ENCODE measurements at regions not wholly inside any gene's neighbourhood (a gene's known extent, or its start where the extent isn't known, plus 50 kb on each side); places are given as distances from the start of the nearest gene placed in this dataset.

DNA sequence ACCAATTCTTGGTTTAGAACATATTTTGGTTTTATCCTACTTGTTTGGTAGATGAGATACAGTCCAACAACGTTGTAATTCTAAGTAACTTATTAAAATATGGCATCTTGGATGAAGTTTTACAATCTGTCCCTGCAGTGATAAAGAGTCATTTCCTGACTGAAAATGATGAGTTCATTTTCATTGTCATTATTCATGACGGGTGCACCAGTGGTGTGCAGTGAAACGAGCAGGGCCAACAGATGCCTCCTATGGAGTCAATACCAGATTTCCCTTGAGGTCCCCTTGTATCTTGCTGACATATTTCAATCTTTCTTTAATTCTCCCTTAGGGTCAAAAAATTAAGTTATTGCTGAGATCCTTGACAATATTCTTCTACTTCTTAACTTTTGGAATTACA lies 438.5 kb downstream of the LRIG3 start:
- H3K27me3 ChIP-seq = no peaks in the 10 kb centered on the region
- intact Hi-C loops (cut with DNase I) = no loop called here
- no peaks in the 10 kb centered on the region for H3K4me1 ChIP-seq
- H3K4me3 ChIP-seq = no peak overlapping the region
- ATAC-seq (no peak), DNase-seq (no peak)
- no peaks in the 10 kb centered on the region for H3K36me3 ChIP-seq
- 36 to 49% (median 42%) methylated on average over 3 of the region's 3 CpGs for WGBS, 4 donors
- H3K27ac ChIP-seq = no peak overlapping the region
- H3K9me3 ChIP-seq = no peaks in the 10 kb centered on the region
- TF ChIP-seq, protein P1, sequence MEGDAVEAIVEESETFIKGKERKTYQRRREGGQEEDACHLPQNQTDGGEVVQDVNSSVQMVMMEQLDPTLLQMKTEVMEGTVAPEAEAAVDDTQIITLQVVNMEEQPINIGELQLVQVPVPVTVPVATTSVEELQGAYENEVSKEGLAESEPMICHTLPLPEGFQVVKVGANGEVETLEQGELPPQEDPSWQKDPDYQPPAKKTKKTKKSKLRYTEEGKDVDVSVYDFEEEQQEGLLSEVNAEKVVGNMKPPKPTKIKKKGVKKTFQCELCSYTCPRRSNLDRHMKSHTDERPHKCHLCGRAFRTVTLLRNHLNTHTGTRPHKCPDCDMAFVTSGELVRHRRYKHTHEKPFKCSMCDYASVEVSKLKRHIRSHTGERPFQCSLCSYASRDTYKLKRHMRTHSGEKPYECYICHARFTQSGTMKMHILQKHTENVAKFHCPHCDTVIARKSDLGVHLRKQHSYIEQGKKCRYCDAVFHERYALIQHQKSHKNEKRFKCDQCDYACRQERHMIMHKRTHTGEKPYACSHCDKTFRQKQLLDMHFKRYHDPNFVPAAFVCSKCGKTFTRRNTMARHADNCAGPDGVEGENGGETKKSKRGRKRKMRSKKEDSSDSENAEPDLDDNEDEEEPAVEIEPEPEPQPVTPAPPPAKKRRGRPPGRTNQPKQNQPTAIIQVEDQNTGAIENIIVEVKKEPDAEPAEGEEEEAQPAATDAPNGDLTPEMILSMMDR (IDR thresholded peaks at IDR 0.05) = no peak
- TF ChIP-seq POLR2A (IDR thresholded peaks at IDR 0.05) = no peak

DNA sequence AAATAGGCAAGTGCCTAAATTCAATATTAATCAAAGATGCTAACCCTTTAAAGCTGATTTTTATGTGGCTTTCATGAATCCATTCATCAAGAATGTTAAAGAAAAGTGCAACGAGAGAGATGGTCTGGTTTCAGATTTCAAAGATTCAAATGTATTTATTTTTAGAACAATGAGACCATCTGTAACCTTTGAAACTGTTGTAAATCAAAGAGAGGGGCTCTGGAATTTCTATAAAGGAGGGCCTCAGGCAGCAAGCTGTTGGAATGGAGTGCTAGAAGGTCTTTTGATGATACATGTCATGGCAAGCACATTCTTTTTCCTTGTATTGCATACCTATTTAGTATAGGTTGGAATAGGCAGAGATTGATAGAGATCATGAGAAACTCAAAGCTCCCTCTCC lies 433.0 kb downstream of the LRIG3 start:
- intact Hi-C loops (cut with DNase I) = no loop called here
- Histone ChIP-seq H3K4me3 (no peak overlapping the region), H3K27me3 (no peaks in the 10 kb centered on the region), H3K9me3 (no peaks in the 10 kb centered on the region), H3K36me3 (no peaks in the 10 kb centered on the region), H3K4me1 (no peaks in the 10 kb centered on the region), H3K27ac (no peak overlapping the region)
- ATAC-seq (no peak), DNase-seq (no peak)
- 5 to 45% (median 18%) methylated on average over 1 of the region's 1 CpG for WGBS, 4 donors
- TF ChIP-seq, protein P1 (IDR thresholded peaks at IDR 0.05) = no peak
- no peak for TF ChIP-seq POLR2A (IDR thresholded peaks at IDR 0.05)

DNA sequence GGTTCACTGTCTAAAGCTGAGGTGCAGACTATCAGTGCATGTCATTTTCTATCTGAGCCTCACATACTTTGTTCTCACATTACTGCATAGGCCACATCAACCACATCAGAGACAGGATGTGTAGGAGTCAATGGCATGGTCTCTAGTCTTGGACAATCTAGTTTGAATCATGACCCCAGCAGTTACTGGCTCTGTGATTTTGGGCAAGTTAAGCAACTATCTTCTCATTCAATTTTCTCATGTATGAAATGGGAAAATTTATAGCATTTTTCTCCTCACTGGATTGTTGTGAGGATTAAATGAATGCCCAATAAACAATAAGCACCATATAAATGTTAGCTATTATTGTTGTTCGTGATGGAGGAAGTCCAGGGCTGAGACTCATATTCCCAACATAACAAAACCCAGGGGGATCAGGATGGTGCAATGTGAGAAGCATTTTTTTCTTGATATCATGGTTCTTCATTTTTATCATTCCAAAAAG lies 432.6 kb downstream of the LRIG3 start:
- H3K4me1 ChIP-seq = no peaks in the 10 kb centered on the region
- no peaks in the 10 kb centered on the region for H3K9me3 ChIP-seq
- H3K36me3 ChIP-seq = no peaks in the 10 kb centered on the region
- 49 to 77% (median 60%) methylated on average over 1 of the region's 1 CpG for WGBS, 4 donors
- no peak for TF ChIP-seq POLR2A (IDR thresholded peaks at IDR 0.05)
- TF ChIP-seq, protein P1 (IDR thresholded peaks at IDR 0.05) = no peak
- intact Hi-C loops (cut with DNase I) = no loop called here
- no peak overlapping the region for H3K27ac ChIP-seq
- H3K4me3 ChIP-seq = no peak overlapping the region
- no peaks in the 10 kb centered on the region for H3K27me3 ChIP-seq
- ATAC-seq (no peak), DNase-seq (no peak)

DNA sequence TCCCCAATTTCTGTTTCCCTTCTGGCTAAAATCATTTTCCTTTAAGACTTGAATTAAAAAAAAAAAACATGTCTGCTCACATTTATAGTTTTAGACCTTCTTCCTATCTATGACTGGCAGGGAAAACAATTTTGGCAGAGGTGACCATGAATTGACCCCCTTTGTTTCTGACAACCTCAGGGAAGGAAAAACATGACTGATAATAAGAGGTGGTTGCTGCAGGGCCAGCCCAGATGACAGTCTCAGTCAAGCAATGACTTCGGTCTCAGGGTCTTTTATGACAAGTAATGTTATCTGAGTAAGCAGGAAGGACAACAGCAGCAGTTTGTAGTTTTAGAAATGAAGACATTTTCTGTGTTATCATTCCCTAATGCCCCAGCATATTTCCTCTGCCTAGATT lies 430.9 kb downstream of the LRIG3 start:
- H3K9me3 ChIP-seq = no peaks in the 10 kb centered on the region
- H3K36me3 ChIP-seq = no peaks in the 10 kb centered on the region
- intact Hi-C loops (cut with DNase I) = no loop called here
- no peaks in the 10 kb centered on the region for H3K27me3 ChIP-seq
- no peak for TF ChIP-seq POLR2A (IDR thresholded peaks at IDR 0.05)
- TF ChIP-seq, protein P1 (IDR thresholded peaks at IDR 0.05) = no peak
- no peaks in the 10 kb centered on the region for H3K4me1 ChIP-seq
- no peak overlapping the region for H3K4me3 ChIP-seq
- no peak for DNase-seq
- no peak for ATAC-seq
- no peak overlapping the region for H3K27ac ChIP-seq
- 24 to 30% (median 27%) methylated on average over 1 of the region's 1 CpG for WGBS, 4 donors
